K562 (cell line): ENCODE measurements at regions not wholly inside any gene's neighbourhood (a gene's known extent, or its start where the extent isn't known, plus 50 kb on each side); places are given as distances from the start of the nearest gene placed in this dataset.

Source experiments
- CBFA2T2 ChIP-seq: fragments of 450-650 bp; conservative IDR thresholded peaks from 2 replicates; pipeline ENCODE4 v1.6.1; 2017; ENCODE audit warnings: mild to moderate bottlenecking
- ERF ChIP-seq: fragments of 450-650 bp; formaldehyde crosslinking; IDR thresholded peaks from 2 replicates; pipeline ENCODE4 v1.4.0; 2020; ENCODE audit warnings: mild to moderate bottlenecking, mixed read lengths
- GATA2 ChIP-seq: sonication (generic); formaldehyde crosslinking; IDR thresholded peaks from 2 replicates; pipeline ENCODE4 v1.4.0; 2020; ENCODE audit warnings: mild to moderate bottlenecking, missing genetic modification reagents
- MBD1 ChIP-seq: fragments of 250-450 bp; sonication (Bioruptor Pico); IDR thresholded peaks from 2 replicates; pipeline ENCODE4 v1.8.0; 2022; ENCODE audit warnings: inconsistent platforms
- MTF1 ChIP-seq: fragments of 250-450 bp; sonication (Bioruptor Pico); IDR thresholded peaks from 2 replicates; pipeline ENCODE4 v1.9.0; 2021; ENCODE audit warnings: moderate library complexity, mild to moderate bottlenecking, inconsistent platforms, borderline replicate concordance
- ZNF408 ChIP-seq: fragments of 250-450 bp; sonication (Bioruptor Pico); IDR thresholded peaks from 2 replicates; pipeline ENCODE4 v1.4.0; 2020; ENCODE audit warnings: low read depth, mild to moderate bottlenecking, moderate library complexity
- TF ChIP-seq, protein P1 (sequence below), 2 experiments: fragments of 450-650 bp; IDR thresholded peaks; 2 replicates each; pipeline ENCODE4 v1.6.1; 2016; ENCODE audit warnings: mild to moderate bottlenecking in 2 of 2, borderline replicate concordance in 1 of 2, low read depth in 1 of 2, moderate library complexity in 1 of 2
- TF ChIP-seq, protein P2 (sequence below): fragments of 250-450 bp; sonication (Bioruptor Pico); IDR thresholded peaks from 2 replicates; pipeline ENCODE4 v1.9.0; 2021; ENCODE audit warnings: mild to moderate bottlenecking, inconsistent platforms
- TF ChIP-seq, protein P3 (sequence below): fragments of 250-450 bp; sonication (Bioruptor Pico); IDR thresholded peaks from 2 replicates; pipeline ENCODE4 v1.9.0; 2021; ENCODE audit warnings: mild to moderate bottlenecking
- TF ChIP-seq, protein P4 (sequence below), 2 experiments: fragments of 450-650 bp; conservative IDR thresholded peaks; 2 replicates each; pipeline ENCODE4 v1.6.1; 2017; ENCODE audit warnings: mild to moderate bottlenecking in 2 of 2, moderate library complexity in 2 of 2
- TF ChIP-seq, protein P5 (sequence below): fragments of 450-650 bp; IDR thresholded peaks from 2 replicates; pipeline ENCODE4 v1.6.1; 2017; ENCODE audit warnings: antibody characterized with exemption

GRCh38 chr18:34055227-34055626 is 169.5 kb downstream of the NOL4 start (continued):
- TF ChIP-seq, protein P1, sequence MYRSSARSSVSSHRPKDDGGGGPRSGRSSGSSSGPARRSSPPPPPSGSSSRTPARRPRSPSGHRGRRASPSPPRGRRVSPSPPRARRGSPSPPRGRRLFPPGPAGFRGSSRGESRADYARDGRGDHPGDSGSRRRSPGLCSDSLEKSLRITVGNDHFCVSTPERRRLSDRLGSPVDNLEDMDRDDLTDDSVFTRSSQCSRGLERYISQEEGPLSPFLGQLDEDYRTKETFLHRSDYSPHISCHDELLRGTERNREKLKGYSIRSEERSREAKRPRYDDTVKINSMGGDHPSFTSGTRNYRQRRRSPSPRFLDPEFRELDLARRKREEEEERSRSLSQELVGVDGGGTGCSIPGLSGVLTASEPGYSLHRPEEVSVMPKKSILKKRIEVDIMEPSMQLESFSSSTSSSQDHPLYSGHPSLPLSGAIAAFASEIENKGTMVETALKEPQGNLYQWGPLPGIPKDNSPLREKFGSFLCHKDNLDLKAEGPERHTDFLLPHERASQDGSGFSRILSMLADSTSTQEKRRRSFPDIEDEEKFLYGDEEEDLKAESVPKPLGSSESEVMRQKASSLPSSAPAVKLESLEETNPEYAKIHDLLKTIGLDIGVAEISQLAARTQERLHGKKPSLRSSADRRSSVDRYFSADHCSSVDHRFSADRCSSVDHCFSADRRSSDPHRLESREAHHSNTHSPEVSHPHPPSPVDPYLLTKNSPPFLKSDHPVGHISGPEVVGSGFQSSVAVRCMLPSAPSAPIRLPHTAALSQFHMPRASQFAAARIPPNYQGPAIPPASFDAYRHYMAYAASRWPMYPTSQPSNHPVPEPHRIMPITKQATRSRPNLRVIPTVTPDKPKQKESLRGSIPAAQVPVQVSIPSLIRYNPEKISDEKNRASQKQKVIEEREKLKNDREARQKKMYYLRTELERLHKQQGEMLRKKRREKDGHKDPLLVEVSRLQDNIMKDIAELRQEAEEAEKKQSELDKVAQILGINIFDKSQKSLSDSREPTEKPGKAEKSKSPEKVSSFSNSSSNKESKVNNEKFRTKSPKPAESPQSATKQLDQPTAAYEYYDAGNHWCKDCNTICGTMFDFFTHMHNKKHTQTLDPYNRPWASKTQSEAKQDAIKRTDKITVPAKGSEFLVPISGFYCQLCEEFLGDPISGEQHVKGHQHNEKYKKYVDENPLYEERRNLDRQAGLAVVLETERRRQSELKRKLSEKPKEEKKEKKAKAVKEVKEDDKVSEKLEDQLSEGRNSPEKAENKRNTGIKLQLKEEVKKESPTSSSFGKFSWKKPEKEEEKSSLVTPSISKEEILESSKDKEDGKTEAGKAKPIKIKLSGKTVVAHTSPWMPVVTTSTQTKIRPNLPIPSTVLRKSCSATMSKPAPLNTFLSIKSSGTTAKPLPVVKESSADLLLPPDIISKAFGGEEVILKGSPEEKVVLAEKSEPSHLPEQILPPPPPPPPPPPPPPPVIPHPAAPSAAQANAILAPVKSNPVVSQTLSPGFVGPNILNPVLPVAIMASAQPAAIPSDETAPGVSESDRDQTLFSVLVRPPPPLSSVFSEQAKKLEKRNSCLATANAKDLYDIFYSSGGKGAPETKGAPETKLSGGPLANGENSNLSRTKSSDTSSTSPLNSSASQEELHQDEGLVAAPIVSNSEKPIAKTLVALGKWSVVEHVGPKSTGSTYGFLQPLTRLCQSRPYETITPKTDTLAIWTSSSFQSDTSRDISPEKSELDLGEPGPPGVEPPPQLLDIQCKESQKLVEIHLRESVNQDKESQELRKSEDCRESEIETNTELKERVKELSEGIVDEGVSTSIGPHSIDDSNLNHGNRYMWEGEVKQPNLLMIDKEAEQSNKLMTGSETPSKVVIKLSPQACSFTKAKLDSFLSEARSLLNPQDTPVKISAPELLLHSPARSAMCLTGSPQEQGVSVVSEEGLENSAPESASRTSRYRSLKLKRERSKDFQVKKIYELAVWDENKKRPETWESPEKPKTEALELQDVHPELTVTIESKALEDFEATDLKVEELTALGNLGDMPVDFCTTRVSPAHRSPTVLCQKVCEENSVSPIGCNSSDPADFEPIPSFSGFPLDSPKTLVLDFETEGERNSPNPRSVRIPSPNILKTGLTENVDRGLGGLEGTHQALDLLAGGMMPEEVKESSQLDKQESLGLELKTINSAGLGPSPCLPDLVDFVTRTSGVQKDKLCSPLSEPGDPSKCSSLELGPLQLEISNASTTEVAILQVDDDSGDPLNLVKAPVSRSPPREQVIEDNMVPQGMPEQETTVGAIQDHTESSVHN (IDR thresholded peaks at IDR 0.05; ENCODE audit: borderline replicate concordance in 1 of 2, low read depth in 1 of 2) = no peak
- TF ChIP-seq, protein P2, sequence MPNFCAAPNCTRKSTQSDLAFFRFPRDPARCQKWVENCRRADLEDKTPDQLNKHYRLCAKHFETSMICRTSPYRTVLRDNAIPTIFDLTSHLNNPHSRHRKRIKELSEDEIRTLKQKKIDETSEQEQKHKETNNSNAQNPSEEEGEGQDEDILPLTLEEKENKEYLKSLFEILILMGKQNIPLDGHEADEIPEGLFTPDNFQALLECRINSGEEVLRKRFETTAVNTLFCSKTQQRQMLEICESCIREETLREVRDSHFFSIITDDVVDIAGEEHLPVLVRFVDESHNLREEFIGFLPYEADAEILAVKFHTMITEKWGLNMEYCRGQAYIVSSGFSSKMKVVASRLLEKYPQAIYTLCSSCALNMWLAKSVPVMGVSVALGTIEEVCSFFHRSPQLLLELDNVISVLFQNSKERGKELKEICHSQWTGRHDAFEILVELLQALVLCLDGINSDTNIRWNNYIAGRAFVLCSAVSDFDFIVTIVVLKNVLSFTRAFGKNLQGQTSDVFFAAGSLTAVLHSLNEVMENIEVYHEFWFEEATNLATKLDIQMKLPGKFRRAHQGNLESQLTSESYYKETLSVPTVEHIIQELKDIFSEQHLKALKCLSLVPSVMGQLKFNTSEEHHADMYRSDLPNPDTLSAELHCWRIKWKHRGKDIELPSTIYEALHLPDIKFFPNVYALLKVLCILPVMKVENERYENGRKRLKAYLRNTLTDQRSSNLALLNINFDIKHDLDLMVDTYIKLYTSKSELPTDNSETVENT (CRISPR knock-in tag) = no peak
- TF ChIP-seq MTF1 (CRISPR knock-in tag) (no peak), CBFA2T2 (no peak), MBD1 (CRISPR knock-in tag) (no peak), ERF (CRISPR knock-in tag) (no peak), ZNF408 (CRISPR knock-in tag) (no peak), GATA2 (no peak)
- TF ChIP-seq, protein P3, sequence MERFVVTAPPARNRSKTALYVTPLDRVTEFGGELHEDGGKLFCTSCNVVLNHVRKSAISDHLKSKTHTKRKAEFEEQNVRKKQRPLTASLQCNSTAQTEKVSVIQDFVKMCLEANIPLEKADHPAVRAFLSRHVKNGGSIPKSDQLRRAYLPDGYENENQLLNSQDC (CRISPR knock-in tag) = no peak
- TF ChIP-seq, protein P4, sequence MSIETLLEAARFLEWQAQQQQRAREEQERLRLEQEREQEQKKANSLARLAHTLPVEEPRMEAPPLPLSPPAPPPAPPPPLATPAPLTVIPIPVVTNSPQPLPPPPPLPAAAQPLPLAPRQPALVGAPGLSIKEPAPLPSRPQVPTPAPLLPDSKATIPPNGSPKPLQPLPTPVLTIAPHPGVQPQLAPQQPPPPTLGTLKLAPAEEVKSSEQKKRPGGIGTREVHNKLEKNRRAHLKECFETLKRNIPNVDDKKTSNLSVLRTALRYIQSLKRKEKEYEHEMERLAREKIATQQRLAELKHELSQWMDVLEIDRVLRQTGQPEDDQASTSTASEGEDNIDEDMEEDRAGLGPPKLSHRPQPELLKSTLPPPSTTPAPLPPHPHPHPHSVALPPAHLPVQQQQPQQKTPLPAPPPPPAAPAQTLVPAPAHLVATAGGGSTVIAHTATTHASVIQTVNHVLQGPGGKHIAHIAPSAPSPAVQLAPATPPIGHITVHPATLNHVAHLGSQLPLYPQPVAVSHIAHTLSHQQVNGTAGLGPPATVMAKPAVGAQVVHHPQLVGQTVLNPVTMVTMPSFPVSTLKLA (conservative IDR thresholded peaks at IDR 0.05) = no peak
- TF ChIP-seq, protein P5, sequence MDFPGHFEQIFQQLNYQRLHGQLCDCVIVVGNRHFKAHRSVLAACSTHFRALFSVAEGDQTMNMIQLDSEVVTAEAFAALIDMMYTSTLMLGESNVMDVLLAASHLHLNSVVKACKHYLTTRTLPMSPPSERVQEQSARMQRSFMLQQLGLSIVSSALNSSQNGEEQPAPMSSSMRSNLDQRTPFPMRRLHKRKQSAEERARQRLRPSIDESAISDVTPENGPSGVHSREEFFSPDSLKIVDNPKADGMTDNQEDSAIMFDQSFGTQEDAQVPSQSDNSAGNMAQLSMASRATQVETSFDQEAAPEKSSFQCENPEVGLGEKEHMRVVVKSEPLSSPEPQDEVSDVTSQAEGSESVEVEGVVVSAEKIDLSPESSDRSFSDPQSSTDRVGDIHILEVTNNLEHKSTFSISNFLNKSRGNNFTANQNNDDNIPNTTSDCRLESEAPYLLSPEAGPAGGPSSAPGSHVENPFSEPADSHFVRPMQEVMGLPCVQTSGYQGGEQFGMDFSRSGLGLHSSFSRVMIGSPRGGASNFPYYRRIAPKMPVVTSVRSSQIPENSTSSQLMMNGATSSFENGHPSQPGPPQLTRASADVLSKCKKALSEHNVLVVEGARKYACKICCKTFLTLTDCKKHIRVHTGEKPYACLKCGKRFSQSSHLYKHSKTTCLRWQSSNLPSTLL = no peak
